SKM-1 (cell line): ENCODE measurements at regions not wholly inside any gene's neighbourhood (a gene's known extent, or its start where the extent isn't known, plus 50 kb on each side); places are given as distances from the start of the nearest gene placed in this dataset.

Source experiments
- DNase-seq: peaks from one replicate; lab custom pipeline; 2025; ENCODE audit not compliant: unreplicated experiment; lab: John Stamatoyannopoulos, UW

DNA sequence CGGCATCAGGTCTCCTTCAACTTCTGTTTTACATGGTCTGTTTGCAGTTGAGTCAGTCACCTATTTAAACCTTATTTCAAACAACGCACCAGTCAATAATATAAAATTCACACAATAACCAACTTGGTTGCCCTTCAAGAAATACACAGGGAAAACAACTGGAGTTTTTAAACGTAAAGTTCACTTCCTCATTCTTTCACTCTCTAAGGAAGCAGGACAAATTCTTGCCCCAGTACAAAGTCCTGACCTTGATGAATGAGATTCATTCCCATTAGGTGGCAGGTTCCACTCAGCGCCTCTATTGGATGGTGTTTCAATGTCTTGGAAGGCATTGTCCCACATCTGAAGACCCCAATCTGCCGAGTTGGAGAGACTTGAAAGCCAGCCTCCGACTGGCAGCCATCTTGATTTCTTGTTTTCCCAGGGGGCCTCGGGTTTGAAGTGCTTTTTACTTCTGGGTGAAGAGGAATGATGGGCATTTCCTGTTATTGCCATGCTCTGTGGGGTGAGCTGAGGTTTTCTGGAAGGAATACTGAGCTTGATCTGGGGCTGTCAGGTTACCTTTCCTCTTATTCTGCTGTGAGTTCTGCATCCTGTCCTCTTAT lies 105.0 kb downstream of the ACER2 start:
- no peak for DNase-seq

DNA sequence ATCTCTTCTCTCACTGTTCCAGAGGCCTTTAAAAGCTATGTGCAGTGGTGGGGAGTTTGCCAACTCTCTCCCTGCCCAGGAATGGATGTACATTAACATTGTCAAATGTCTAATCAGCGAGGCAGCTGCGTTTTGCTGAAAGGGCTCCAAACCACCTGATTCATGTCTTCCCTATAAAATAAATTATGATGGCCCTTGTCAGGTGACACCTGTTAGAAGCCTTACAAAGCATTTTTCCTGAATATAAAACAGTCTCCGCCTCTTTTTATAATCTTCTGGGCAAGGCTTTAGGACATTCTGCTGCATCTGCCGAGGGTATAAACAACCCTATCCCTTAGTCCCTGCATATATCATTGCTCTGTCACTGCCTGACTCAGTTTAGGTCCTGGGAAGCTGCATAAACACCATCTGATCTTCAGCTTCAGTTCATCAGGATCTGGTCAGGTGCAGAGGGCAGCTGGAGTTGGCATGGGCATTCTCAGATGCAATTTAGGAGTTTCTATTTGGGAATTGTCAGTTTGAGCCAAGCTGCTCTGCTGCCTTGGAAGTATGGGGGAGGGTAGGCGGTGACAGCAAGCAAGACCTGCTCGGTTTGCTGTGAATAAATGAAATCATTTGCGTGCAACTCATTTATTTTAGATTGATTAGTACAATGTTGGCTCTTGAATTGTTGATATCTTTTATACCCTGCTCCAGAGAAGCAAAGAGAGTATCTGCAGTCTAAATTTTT lies 103.5 kb downstream of the ACER2 start:
- no peak for DNase-seq

DNA sequence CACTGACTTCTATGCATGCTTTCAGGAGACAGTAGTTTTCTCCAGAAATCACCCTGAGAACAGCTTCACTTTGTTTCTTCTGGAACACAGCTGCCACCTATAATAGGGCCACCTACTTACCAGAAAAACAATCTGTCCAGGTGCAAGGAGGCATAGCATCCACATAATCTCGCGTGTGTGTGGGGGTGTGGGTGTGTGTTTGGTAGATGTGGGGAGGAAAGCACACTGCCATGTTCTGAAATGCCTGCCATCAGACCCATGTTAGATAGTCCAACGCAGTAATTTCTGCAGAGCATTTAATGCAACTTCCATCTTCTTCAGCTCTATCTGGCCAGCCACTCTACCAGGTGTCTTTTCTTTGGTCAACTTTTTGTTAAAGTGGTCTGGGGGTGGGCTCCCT lies 102.9 kb downstream of the ACER2 start:
- DNase-seq = no peak

DNA sequence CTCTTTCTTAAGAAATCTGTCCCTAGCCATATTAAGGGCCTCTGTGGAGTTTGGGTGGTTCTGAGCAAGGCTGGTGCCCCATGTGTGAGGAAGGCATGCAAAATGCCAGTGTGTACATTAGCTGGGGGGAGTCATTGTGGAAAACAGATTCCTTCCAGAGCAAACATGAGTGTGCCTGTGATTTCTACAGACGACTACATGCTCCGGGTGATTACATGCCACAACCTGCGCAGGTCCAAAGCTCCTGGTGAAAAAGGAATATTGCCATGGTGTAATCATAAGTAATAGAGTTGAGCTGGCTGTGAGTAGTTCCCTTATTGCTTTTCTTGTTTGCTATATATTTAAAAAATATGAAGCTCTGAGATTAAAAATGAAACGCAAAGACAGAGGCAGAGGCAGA lies 102.1 kb downstream of the ACER2 start:
- no peak for DNase-seq
